ENCODE measurements at regions not wholly inside any gene's neighbourhood (a gene's known extent, or its start where the extent isn't known, plus 50 kb on each side); places are given as distances from the start of the nearest gene placed in this dataset.

- TF ChIP-seq ZNF44 (CRISPR knock-in tag; IDR thresholded peaks at IDR 0.05) (peak; percentile 40; the same call in 1 of the 2 replicates), HHEX (CRISPR knock-in tag; IDR thresholded peaks at IDR 0.05) (no peak), ZNF710 (CRISPR knock-in tag; IDR thresholded peaks at IDR 0.05; ENCODE audit: borderline replicate concordance) (peak; percentile 92), SAP130 (CRISPR knock-in tag; IDR thresholded peaks at IDR 0.05; ENCODE audit: low read depth) (peak; percentile 72), NFYB (CRISPR knock-in tag; IDR thresholded peaks at IDR 0.05) (no peak), ESRRA (CRISPR knock-in tag; IDR thresholded peaks at IDR 0.05; ENCODE audit: low read depth) (peak; percentile 86), FOXK1 (CRISPR knock-in tag; IDR thresholded peaks at IDR 0.05; ENCODE audit: borderline replicate concordance, low read depth) (peak; percentile 31; the same call in 1 of the 2 replicates), GLI4 (CRISPR knock-in tag; IDR thresholded peaks at IDR 0.05; ENCODE audit: borderline replicate concordance) (no peak; the same call in 1 of the 2 replicates), NCOA2 (CRISPR knock-in tag; IDR thresholded peaks at IDR 0.05) (0 out of 2 replicates have a peak, but pooled peaks have one; percentile 60), TFDP1 (CRISPR knock-in tag; IDR thresholded peaks at IDR 0.05; ENCODE audit: borderline replicate concordance) (0 out of 2 replicates have a peak, but pooled peaks have one; percentile 15), RBFOX2 (IDR thresholded peaks at IDR 0.05; ENCODE audit: low read depth, low read length) (peak; percentile 55; the same call in 1 of the 2 replicates), ZKSCAN5 (CRISPR knock-in tag; IDR thresholded peaks at IDR 0.05) (no peak), RXRB (CRISPR knock-in tag; IDR thresholded peaks at IDR 0.05; ENCODE audit: borderline replicate concordance) (peak; percentile 63), GFI1 (CRISPR knock-in tag; IDR thresholded peaks at IDR 0.05; ENCODE audit: borderline replicate concordance) (peak; percentile 46; the same call in 1 of the 2 replicates), NR1H2 (CRISPR knock-in tag; IDR thresholded peaks at IDR 0.05; ENCODE audit: borderline replicate concordance, low read depth) (no peak), AFF4 (CRISPR knock-in tag; IDR thresholded peaks at IDR 0.05) (no peak)
Observed at GRCh38 chr2:20525041-20526035, 78.5 kb downstream of the RHOB start (continued).

All from HepG2 (cell line).